Anterior cingulate cortex (tissue), 58 donors: ENCODE measurements at regions not wholly inside any gene's neighbourhood (a gene's known extent, or its start where the extent isn't known, plus 50 kb on each side); places are given as distances from the start of the nearest gene placed in this dataset.

Experiments
- DNase-seq, 58 donors: peaks; one replicate each; lab custom pipeline; 2025; lab: John Stamatoyannopoulos, UW

DNA sequence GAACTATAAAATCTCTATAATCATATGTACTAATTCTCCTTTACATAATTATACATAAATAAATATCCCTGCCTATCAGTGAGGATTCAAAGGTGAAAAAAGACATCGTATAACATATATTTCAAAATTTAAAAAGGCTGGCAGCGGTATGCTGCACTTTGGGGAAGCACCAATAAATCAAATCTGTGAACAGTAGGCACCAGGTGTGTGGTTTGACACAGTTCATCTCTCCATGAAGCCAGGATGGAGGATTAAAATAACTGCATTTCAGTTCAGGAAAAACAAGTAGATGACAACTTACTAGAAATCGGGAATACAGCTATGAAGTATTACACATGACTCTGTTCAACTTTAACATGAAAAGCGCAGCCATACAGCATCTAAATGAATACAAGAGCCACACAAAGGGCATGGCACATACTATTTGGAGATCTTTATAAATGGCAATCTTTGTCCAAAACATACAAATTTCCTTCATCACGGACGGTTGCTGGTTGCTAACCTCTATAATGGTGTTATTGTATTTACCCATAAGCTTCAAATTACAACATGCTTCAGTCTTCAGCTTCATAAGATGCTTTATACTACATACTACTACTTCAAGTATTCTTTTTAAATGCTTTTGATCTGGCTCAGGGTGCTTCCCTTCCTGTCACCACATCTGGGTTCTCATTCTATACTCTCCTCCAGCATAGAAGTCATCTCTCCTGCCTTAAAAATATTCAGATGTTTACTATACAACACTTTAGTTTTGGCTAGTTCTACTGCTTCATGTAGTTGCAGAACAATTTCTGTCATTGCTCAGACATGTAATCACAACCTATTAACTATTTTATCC, 128.7 kb downstream of the KLF12 start:
- DNase-seq: no peak

DNA sequence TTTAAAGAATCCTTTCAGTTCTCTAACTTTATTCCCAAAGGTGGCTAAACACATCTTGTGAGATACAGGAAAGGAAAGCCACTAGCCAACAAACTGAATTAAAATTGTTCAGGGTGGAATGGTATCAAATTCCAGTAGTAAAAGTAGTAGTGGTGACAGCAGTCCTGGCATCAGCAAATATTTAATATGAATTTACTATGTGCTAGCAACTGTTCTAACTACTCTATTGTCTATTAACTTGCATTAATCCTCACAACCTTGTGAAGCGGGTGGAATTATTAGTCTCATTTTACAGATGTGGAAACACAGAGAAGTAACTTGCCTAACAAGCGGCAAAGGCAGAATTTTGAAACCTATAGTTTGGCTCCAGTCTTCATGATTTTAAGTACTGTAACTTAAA, 130.1 kb downstream of the KLF12 start:
- DNase-seq: no peak

DNA sequence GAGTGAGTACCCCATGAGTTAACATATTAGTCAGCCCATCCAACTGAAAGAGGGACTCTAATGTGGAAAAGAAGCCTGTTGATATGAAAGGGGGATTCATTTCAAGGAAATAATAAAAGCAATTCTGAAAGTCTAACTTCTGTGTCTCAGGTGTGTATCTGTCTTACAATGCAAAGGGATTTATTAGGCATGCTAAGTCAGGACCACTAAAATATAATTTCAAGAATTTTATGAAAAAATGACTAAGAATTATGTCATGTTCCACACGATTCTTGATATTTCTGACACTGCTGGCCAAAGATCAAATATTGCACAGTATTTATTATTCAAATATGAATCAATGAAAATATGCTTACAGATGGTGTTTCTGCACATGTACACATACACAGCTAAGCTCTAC, 130.8 kb downstream of the KLF12 start:
- no peak for DNase-seq

DNA sequence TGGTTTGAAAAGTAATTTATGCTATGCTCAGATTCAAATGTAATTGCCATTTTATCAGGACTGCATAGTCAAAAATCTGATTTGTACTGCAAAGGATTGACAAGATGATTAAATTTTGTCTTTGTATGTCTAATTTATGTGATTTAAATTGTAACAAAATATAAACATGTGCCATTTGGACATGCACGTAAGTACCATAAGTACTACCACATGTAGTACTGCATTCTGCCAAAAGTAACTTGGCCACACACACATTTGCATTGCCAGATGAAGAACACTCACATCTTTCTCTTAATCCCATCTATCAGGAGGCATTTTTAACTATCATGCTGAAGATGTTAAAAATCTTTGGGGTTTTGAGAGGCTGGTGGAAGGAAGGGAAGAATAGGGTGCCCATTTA, 133.3 kb downstream of the KLF12 start:
- no peak for DNase-seq

GRCh38 chr13:73998631-73999030, 135.6 kb downstream of the KLF12 start:
- DNase-seq: no peak

DNA sequence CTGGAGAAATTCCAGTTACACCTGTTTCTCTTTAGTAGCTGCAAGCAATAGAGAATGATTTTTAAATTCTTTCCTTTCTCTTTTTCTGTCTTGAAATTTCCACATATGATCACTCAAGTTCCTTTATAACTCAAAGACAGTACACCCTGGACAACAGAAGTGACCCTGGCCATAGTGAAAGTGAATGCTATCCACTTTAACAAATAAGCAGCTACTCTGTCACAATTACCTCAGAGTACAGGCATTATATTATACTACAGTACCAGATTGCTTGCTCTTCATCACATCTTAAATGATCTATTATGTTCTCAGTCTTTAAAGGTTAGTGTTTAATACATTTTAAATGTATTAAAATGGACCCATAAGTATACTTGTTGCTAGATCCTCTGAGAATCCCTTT, 136.2 kb downstream of the KLF12 start:
- no peak for DNase-seq

DNA sequence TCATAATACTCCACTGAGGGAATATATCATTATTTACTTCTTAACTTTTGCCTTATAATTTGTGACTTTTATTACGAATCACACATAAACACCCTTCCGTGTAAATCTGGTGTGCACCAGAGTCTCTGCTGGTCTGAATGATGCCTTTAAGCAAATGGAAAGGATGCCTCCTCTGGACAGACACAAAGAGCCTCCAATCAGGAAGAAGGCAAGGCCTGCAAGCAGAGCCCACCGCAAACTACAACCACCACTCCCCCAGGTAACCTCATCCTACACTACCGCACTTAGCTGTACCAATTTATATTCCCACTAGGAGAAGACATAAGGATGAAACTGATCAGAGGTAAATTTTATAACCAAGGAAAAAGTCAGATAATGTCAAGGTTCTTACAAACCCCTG, 137.6 kb downstream of the KLF12 start:
- DNase-seq: no peak

GRCh38 chr13:73995736-73996135, 138.5 kb downstream of the KLF12 start:
- DNase-seq: no peak

GRCh38 chr13:73993661-73994060, 140.5 kb downstream of the KLF12 start:
- no peak for DNase-seq

- DNase-seq: no peak
Observed at GRCh38 chr13:73991884-73992283, 142.3 kb downstream of the KLF12 start.

- no peak for DNase-seq
Observed at GRCh38 chr13:73991384-73991783, 142.8 kb downstream of the KLF12 start.

GRCh38 chr13:73989244-73989843, 144.9 kb downstream of the KLF12 start:
- DNase-seq: no peak

DNA sequence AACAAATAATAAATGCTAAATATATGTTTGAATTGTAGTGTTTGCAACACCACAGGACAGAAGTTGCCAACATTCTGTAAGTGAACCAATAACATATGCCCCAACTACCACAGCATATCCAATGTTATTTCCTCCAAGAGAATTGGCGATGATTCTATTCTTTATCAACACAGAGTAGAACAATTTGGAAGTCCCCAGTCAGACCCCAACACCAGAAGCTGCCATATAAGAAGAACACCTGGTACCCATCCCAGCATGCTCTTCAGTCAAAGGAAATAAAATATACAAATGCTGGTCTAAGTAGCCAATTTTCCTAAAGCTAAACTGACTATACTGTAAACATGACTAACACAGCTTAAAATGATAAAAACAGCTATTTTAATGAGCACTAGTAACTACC, 145.7 kb downstream of the KLF12 start:
- DNase-seq: no peak

- no peak for DNase-seq
Observed at GRCh38 chr13:73987618-73988017, 146.6 kb downstream of the KLF12 start.

GRCh38 chr13:73985783-73986182, 148.4 kb downstream of the KLF12 start:
- DNase-seq: no peak

DNA sequence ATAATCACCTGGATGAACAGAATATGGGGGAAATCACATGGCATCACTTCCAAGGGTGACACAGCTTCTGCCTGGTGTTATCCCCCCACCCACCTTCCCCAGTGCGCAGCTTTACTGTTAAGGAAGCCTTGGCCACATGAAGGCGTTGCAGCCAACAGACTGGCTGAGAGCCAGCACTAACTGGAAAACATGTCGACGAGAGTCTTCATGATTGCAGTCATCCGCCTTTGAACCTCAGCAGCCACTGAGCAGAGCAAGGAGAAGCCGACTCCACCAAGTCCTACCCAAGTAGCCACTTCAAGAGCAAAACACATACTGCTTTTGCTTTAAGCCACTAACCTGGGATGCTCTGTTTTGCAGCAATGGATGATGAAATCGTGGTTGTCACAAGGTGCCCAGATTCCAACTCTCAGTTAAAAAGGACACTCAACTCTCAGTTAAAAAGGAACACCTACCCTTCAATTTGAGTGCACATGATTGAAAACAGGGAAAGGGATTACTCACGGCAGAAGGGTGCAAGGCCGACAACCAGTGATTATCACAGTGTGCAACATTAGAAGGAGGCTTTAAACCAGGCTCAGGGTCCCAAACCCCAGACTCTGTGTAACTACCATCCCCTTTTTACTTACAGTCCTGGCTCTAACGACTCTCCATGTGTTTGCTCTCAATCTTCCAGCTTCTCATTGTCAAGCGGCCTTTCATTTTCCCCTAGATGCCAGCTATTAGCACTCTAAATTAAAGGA, 149.1 kb downstream of the KLF12 start:
- DNase-seq: no peak

- DNase-seq: peak in 1 of 58 donors; percentile 1
Observed at GRCh38 chr13:73984201-73984600, 150.0 kb downstream of the KLF12 start.

DNA sequence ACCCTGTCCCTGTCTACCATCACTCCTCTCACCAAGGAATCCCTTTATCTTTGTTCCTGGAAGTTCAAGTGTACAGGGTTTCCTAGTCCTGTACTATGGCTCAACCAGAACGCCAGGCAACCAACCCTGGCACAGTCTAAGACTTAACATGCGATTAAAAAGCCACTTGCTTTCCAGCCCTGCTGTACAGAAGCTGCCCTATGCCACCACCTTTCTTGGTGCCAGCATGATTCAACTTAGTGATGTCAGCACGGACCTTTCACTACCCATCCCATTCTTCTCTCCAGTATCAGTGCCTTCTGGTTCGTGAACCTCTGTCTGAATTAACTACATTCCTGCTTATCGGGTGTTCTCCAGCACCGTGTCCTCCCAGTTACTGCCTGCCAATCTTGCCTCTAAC, 151.1 kb downstream of the KLF12 start:
- DNase-seq: no peak

DNA sequence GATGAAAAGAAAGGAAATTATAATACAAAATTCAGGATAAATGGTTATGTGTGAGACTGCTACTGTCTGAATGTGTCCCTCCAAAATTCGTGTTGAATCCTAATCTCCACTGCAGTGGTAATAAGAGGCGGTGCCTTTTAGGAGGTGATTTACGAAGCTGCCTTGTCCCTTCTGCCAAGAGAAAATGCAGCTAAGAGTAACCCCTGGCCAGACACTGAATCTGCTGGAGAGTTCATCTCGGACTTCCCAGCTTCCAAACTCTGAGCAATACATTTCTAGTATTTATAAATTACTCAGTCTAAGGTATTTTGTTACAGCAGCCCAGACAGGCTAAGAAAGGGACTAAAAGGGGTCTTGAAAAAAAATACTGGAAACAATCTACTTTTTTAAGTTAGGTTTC, 152.6 kb downstream of the KLF12 start:
- DNase-seq: no peak

DNA sequence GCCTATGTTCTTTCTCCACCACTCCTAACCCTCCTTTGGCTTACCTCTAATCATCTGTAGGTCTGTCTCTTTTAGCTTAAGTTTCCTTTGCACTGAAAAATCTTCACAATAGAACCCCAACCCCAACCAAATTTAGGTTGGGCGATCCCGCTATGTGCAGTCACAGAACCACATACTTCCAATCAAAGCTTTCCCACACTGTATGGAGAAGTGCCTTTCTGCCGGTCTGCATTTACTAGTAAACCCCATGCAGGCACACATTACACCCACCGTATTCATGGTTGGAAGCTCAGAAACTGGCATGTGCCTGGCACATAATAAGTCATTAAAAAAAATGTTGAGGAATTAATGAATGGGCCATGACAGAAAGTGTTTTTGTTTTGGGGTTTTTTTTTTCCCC, 158.4 kb downstream of the KLF12 start:
- DNase-seq: no peak

- no peak for DNase-seq
Observed at GRCh38 chr13:73974051-73974450, 160.2 kb downstream of the KLF12 start.

DNA sequence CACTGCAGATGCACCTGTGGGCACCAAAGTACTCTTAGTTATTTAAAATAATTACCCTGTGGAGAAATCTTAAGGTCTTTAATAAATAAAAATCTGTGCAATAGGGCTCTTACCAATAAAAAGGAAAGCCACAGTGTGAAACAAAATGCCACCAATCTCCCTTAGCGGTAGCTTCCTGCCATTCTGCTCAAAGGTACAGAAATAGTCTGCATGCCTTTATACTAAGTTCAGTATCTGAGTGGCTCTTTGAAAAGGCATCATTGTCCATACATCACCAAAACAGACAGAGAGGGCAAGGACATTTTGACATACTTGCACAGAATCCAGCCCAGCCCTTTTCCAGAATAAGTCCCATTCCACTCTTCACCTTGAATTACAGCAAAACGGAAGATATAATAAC, 161.0 kb downstream of the KLF12 start:
- no peak for DNase-seq
